A549 (cell line): ENCODE measurements at regions not wholly inside any gene's neighbourhood (a gene's known extent, or its start where the extent isn't known, plus 50 kb on each side); places are given as distances from the start of the nearest gene placed in this dataset.

ENCODE experiments used
- ATAC-seq, 2 experiments: fragments of 200-7000 bp in 1 of 2; fragments of >200 bp in 1 of 2; cut with Nextera tagmentation in 1 of 2; cut with Tn5 transposase in 1 of 2; 3 replicates each; pipeline versions ENCODE4 v1.8.0 to v1.9.1; 2018 to 2020; ENCODE audit warnings: mild to moderate bottlenecking in 1 of 2, moderate library complexity in 1 of 2
- CTCF ChIA-PET: fragments of 300-600 bp; sonication (Branson Sonifier 250); formaldehyde crosslinking; extraction: SDS; loops from one replicate; lab custom pipeline; 2021; ENCODE audit warnings: antibody characterized with exemption, inconsistent platforms; lab: Yijun Ruan, JAX
- POLR2A ChIA-PET: fragments of 350-600 bp; formaldehyde crosslinking; extraction: SDS; loops from one replicate; lab custom pipeline; 2021; ENCODE audit warnings: antibody characterized with exemption, inconsistent platforms; lab: Yijun Ruan, JAX
- DNase-seq, 2 experiments: peaks; one replicate each; pipeline versions ENCODE4 v3.0.0 to v3.0.0-alpha.2; 2011 to 2016; ENCODE audit warnings: low read depth in 1 of 2, low spot score in 1 of 2
- FAIRE-seq: peaks from 2 replicates; lab custom pipeline; 2011; peaks lifted over from hg19 to GRCh38; lab: Jason Lieb, UNC
- H3K27ac ChIP-seq, 2 experiments: fragments of >200 bp; sonication (Bioruptor Twin); formaldehyde crosslinking; 3 replicates each; pipeline ENCODE4 v1.5.1; 2016 to 2017
- H3K4me1 ChIP-seq: fragments of >200 bp; sonication (Bioruptor Twin); formaldehyde crosslinking; 3 replicates; pipeline ENCODE4 v1.6.1; 2016
- H3K4me2 ChIP-seq: fragments of >200 bp; sonication (Bioruptor Twin); formaldehyde crosslinking; 3 replicates; pipeline ENCODE4 v1.6.1; 2016
- H3K4me3 ChIP-seq: fragments of >200 bp; sonication (Bioruptor Twin); formaldehyde crosslinking; 3 replicates; pipeline ENCODE4 v1.5.1; 2016
- H3K9me3 ChIP-seq: fragments of >200 bp; sonication (Bioruptor Twin); formaldehyde crosslinking; 3 replicates; pipeline ENCODE4 v1.6.1; 2016
- BHLHE40 ChIP-seq: IDR thresholded peaks from 2 replicates; pipeline ENCODE4 v1.6.1; 2012; ENCODE audit warnings: low read depth, low read length, inconsistent platforms
- CEBPB ChIP-seq, 2 experiments: fragments of >200 bp in 1 of 2; sonication (Bioruptor Twin) in 1 of 2; formaldehyde crosslinking in 1 of 2; IDR thresholded peaks; 2 replicates each; pipeline ENCODE4 v1.6.1; 2012 to 2016
- CTCF ChIP-seq: fragments of >200 bp; sonication (Bioruptor Twin); formaldehyde crosslinking; IDR thresholded peaks from 3 replicates; pipeline ENCODE4 v1.5.1; 2016
- FOSB ChIP-seq: fragments of 250-450 bp; sonication (Bioruptor Pico); IDR thresholded peaks from 2 replicates; pipeline ENCODE4 v1.5.0; 2020; ENCODE audit warnings: mild to moderate bottlenecking, moderate library complexity
- FOSL2 ChIP-seq, 2 experiments: fragments of 450-650 bp in 1 of 2; fragments of >200 bp in 1 of 2; sonication (Bioruptor Twin) in 1 of 2; formaldehyde crosslinking; IDR thresholded peaks; 2 replicates each; pipeline versions ENCODE4 v1.5.0 to v1.6.1; 2016 to 2020; ENCODE audit warnings: mild to moderate bottlenecking in 1 of 2, moderate library complexity in 1 of 2
- HDAC2 ChIP-seq: fragments of 200-600 bp; sonication (generic); IDR thresholded peaks from 2 replicates; pipeline ENCODE4 v1.6.1; 2016
- HOXB5 ChIP-seq: fragments of 250-450 bp; sonication (Bioruptor Pico); IDR thresholded peaks from 2 replicates; pipeline ENCODE4 v1.5.0; 2020; ENCODE audit warnings: mild to moderate bottlenecking, moderate library complexity
- KDM5A ChIP-seq: fragments of 200-600 bp; sonication (generic); IDR thresholded peaks from 2 replicates; pipeline ENCODE4 v1.6.1; 2016; ENCODE audit warnings: antibody characterized with exemption, mild to moderate bottlenecking
- MAFK ChIP-seq: fragments of 450-650 bp; IDR thresholded peaks from 2 replicates; pipeline ENCODE4 v1.6.1; 2014; ENCODE audit not compliant: partially characterized antibody
- MYC ChIP-seq: IDR thresholded peaks from 2 replicates; pipeline ENCODE4 v1.6.1; 2012; ENCODE audit warnings: mild to moderate bottlenecking, inconsistent platforms, low read length, improper control_type of control experiment, borderline replicate concordance
- RARB ChIP-seq: fragments of 250-450 bp; sonication (Bioruptor Pico); IDR thresholded peaks from 2 replicates; pipeline ENCODE4 v1.8.0; 2021; ENCODE audit warnings: mild to moderate bottlenecking, moderate library complexity
- ZFP36 ChIP-seq: fragments of 450-650 bp; IDR thresholded peaks from 2 replicates; pipeline ENCODE4 v1.6.1; 2014; ENCODE audit warnings: borderline replicate concordance; ENCODE audit not compliant: partially characterized antibody
- WGBS: methylation state at CpG from one replicate; pipeline ENCODE4 v1.1.6; 2017; ENCODE audit errors: missing lambda C conversion rate; 5-methylcytosine and 5-hydroxymethylcytosine counted together
- small RNA-seq, 6 experiments: library from RNA; depleted of rRNA; stranded (forward); fragments of <200 nt; gene quantifications; one replicate each; pipeline ENCODE3, GENCODE V24; 2012

GRCh38 chr11:33410086-33410765 lies 153.0 kb downstream of the HIPK3 start:
- DNase-seq (no peak), ATAC-seq (no peak), FAIRE-seq (no peak)
- POLR2A ChIA-PET, result no interaction called here
- TF ChIP-seq FOSL2 (IDR thresholded peaks at IDR 0.05) (no peak), FOSL2 (CRISPR knock-in tag; IDR thresholded peaks at IDR 0.05) (no peak), FOSB (CRISPR knock-in tag) (no peak), MAFK (no peak), HDAC2 (no peak), RARB (no peak), CEBPB (IDR thresholded peaks at IDR 0.05) (no peak), MYC (no peak), HOXB5 (no peak), KDM5A (no peak), CTCF (no peak), ZFP36 (no peak), BHLHE40 (no peak)
- CTCF ChIA-PET, result no interaction called here
- no peak overlapping the region for H3K27ac ChIP-seq
- no peak overlapping the region for H3K4me2 ChIP-seq
- H3K4me3 ChIP-seq, result no peak overlapping the region
- H3K9me3 ChIP-seq, result no peaks in the 10 kb centered on the region
- 72% methylated on average over 4 of the region's 4 CpGs for WGBS
- H3K4me1 ChIP-seq, result no peaks in the 10 kb centered on the region

Small RNAs in the stretch of these regions (small RNA-seq; reads per million reads assigned to genes)
- gene AL133399.1, result 0 reads per million in 6 experiments
